ENCODE measurements at regions not wholly inside any gene's neighbourhood (a gene's known extent, or its start where the extent isn't known, plus 50 kb on each side); places are given as distances from the start of the nearest gene placed in this dataset.

GRCh38 chr4:32087211-32087610 is 1367.0 kb downstream of the PCDH7 start:
- TF ChIP-seq, protein P1, sequence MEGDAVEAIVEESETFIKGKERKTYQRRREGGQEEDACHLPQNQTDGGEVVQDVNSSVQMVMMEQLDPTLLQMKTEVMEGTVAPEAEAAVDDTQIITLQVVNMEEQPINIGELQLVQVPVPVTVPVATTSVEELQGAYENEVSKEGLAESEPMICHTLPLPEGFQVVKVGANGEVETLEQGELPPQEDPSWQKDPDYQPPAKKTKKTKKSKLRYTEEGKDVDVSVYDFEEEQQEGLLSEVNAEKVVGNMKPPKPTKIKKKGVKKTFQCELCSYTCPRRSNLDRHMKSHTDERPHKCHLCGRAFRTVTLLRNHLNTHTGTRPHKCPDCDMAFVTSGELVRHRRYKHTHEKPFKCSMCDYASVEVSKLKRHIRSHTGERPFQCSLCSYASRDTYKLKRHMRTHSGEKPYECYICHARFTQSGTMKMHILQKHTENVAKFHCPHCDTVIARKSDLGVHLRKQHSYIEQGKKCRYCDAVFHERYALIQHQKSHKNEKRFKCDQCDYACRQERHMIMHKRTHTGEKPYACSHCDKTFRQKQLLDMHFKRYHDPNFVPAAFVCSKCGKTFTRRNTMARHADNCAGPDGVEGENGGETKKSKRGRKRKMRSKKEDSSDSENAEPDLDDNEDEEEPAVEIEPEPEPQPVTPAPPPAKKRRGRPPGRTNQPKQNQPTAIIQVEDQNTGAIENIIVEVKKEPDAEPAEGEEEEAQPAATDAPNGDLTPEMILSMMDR (IDR thresholded peaks at IDR 0.05) = no peak
- no peak for TF ChIP-seq EP300 (IDR thresholded peaks at IDR 0.05)

Measured in stomach (tissue), 4 donors.